ENCODE measurements at regions not wholly inside any gene's neighbourhood (a gene's known extent, or its start where the extent isn't known, plus 50 kb on each side); places are given as distances from the start of the nearest gene placed in this dataset.

DNA sequence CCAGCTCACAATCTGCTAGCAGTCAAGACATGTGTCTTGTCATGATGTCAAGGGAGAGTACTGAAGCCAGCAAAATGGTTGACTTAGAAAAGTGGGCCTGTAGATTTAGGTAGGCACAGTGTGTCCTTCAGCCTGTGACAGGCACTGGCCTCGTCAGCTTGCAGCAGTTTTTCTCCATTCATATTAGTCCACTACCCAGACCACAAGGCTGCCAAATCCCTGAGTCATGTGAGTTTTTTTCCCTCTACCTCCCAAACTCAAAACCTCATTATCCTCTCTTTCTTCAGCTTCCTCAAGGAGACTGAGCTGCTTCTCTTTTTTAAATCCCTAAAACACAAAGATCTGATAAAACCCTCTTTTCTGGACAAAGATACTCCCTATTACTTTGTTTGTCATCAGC, 102.6 kb upstream of the HS3ST3A1 start:
- no peak overlapping the region for H3K18ac ChIP-seq (ENCODE audit: extremely low read depth, low read length)
- no peak overlapping the region for H2BK15ac ChIP-seq (ENCODE audit: low read length)
- H3K4me3 ChIP-seq (ENCODE audit: extremely low read depth in 1 of 4, insufficient read depth in 2 of 4, low read depth in 3 of 4, low read length in 4 of 4), result no peak overlapping the region
- no peaks in the 10 kb centered on the region for H4K20me1 ChIP-seq (replicated peaks in 1 of 2; ENCODE audit: control insufficient read depth in 1 of 2, insufficient read depth in 2 of 2, low read length in 2 of 2)
- no peak overlapping the region for H2BK20ac ChIP-seq (ENCODE audit: low read length)
- H4K5ac ChIP-seq (ENCODE audit: insufficient read length, low read depth, low read length), result no peak overlapping the region
- POLR2A ChIA-PET (ENCODE audit: partially characterized antibody), result no interaction called here
- DNase-seq (ENCODE audit: low read depth in 1 of 2, low spot score in 2 of 2) (no peak), FAIRE-seq (no peak)
- no peak overlapping the region for H3K4me2 ChIP-seq (ENCODE audit: insufficient read depth in 1 of 2, low read depth in 2 of 2, low read length in 2 of 2)
- H3K9ac ChIP-seq (replicated peaks in 1 of 4; ENCODE audit: extremely low read depth in 1 of 4, low read depth in 3 of 4, low read length in 3 of 4), result no peak overlapping the region
- no peak overlapping the region for H2BK120ac ChIP-seq (replicated peaks; ENCODE audit: low read depth, low read length)
- CTCF ChIA-PET (ENCODE audit: partially characterized antibody), result interaction anchor here (0.9 kb wide), 1 partner anchor 39 kb away, joined by 3 read pairs; no protein-coding TSS in a partner anchor
- H3K36me3 ChIP-seq (ENCODE audit: control insufficient read depth in 2 of 4, insufficient read depth in 4 of 4, low read length in 3 of 4), result no peaks in the 10 kb centered on the region
- WGBS, 2 experiments (ENCODE audit: extremely low coverage in 1 of 2, insufficient coverage in 1 of 2, insufficient read length in 1 of 2, insufficient replicate concordance in 2 of 2, low coverage in 1 of 2, low lambda C conversion rate in 2 of 2, missing lambda C conversion rate in 1 of 2), result 94% methylated on average over 1 of the region's 1 CpG; no CpG with 5 or more reads in 1 of the 2 experiments
- H3K4ac ChIP-seq (replicated peaks; ENCODE audit: insufficient read length, low read depth, low read length), result no peak overlapping the region
- no peak overlapping the region for H3K56ac ChIP-seq (replicated peaks; ENCODE audit: insufficient read length, low read depth, low read length)
- H3K4me1 ChIP-seq (replicated peaks in 1 of 4; ENCODE audit: control insufficient read depth in 3 of 4, insufficient read depth in 4 of 4, low read length in 3 of 4), result no peaks in the 10 kb centered on the region
- H3K23ac ChIP-seq (ENCODE audit: insufficient read length), result no peak overlapping the region
- H4K8ac ChIP-seq (ENCODE audit: extremely low read depth, insufficient read depth, low read length), result no peak overlapping the region
- no peak overlapping the region for H2BK12ac ChIP-seq (ENCODE audit: low read depth, low read length)
- no peaks in the 10 kb centered on the region for H3K79me1 ChIP-seq (ENCODE audit: low read depth, low read length)
- H3K27me3 ChIP-seq (replicated peaks in 1 of 4; ENCODE audit: control insufficient read depth in 3 of 4, extremely low read depth in 1 of 4, insufficient read depth in 3 of 4, low read length in 3 of 4), result no peaks in the 10 kb centered on the region
- H2BK5ac ChIP-seq (ENCODE audit: low read depth, low read length), result no peak overlapping the region
- H3K79me2 ChIP-seq (ENCODE audit: control insufficient read depth in 1 of 2, insufficient read depth in 2 of 2, low read length in 2 of 2), result no peaks in the 10 kb centered on the region
- no peak overlapping the region for H2AFZ ChIP-seq (ENCODE audit: low read length)
- H3K23me2 ChIP-seq (ENCODE audit: low read depth, low read length), result no peaks in the 10 kb centered on the region
- no peak overlapping the region for H3K14ac ChIP-seq (ENCODE audit: insufficient read length)
- no peak overlapping the region for H3K27ac ChIP-seq (ENCODE audit: low read depth, low read length)
- no peak overlapping the region for H4K91ac ChIP-seq (replicated peaks; ENCODE audit: insufficient read length, low read length)
- H2AK5ac ChIP-seq (ENCODE audit: low read depth, low read length), result no peak overlapping the region
- no peaks in the 10 kb centered on the region for H3K9me3 ChIP-seq (ENCODE audit: insufficient read depth in 2 of 2, low read depth in 1 of 2, low read length in 1 of 2)
- TF ChIP-seq RAD21 (IDR thresholded peaks at IDR 0.05 in 1 of 2, conservative IDR thresholded peaks at IDR 0.05 in 1 of 2; ENCODE audit: low read depth in 2 of 2, low read length in 2 of 2), result no peak

All from H1 (cell line).